Colonic mucosa (tissue), 4 donors: ENCODE measurements at regions not wholly inside any gene's neighbourhood (a gene's known extent, or its start where the extent isn't known, plus 50 kb on each side); places are given as distances from the start of the nearest gene placed in this dataset.

ENCODE experiments used
- DNase-seq: peaks from one replicate; pipeline ENCODE4 v3.0.0-alpha.2; 2020
- H3K27ac ChIP-seq: fragments of 200-600 bp; one replicate; pipeline ENCODE4 v1.8.0; 2021
- H3K27me3 ChIP-seq: fragments of 200-600 bp; one replicate; pipeline ENCODE4 v1.8.0; 2021
- H3K36me3 ChIP-seq: fragments of 200-600 bp; one replicate; pipeline ENCODE4 v1.8.0; 2021
- H3K4me1 ChIP-seq: fragments of 200-600 bp; one replicate; pipeline ENCODE4 v1.8.0; 2021; ENCODE audit warnings: mild to moderate bottlenecking
- H3K4me3 ChIP-seq: fragments of 200-600 bp; one replicate; pipeline ENCODE4 v1.8.0; 2021
- H3K9ac ChIP-seq, 2 donors: one replicate each; pipeline ENCODE4 v1.7.0; 2013; ENCODE audit warnings: control low read depth in 2 of 2, low read depth in 2 of 2, low read length in 2 of 2
- H3K9me3 ChIP-seq: fragments of 200-600 bp; one replicate; pipeline ENCODE4 v1.8.0; 2021
- intact Hi-C: fragments of 100-400 bp; cut with DNase I; formaldehyde crosslinking; loops from one replicate; pipeline ENCODE4 v1.14.1; 2022
- TF ChIP-seq, protein P1 (sequence below): fragments of 200-600 bp; IDR thresholded peaks from one replicate; pipeline ENCODE4 v1.8.0; 2022; ENCODE audit warnings: antibody characterized with exemption, mild to moderate bottlenecking
- donor health status: healthy.
- donor health status: DM: no; HTN: no; CAD: no.
- donor health status: DM: no; HTN: no; CAD: no.

GRCh38 chr11:97934572-97935208 lies 1086.1 kb upstream of the CNTN5 start:
- intact Hi-C loops: no loop called here
- Histone ChIP-seq H3K27me3 (no peaks in the 10 kb centered on the region), H3K4me1 (no peaks in the 10 kb centered on the region), H3K9ac (no peak overlapping the region), H3K36me3 (no peaks in the 10 kb centered on the region), H3K27ac (no peak overlapping the region), H3K4me3 (no peak overlapping the region), H3K9me3 (no peaks in the 10 kb centered on the region)
- TF ChIP-seq, protein P1, sequence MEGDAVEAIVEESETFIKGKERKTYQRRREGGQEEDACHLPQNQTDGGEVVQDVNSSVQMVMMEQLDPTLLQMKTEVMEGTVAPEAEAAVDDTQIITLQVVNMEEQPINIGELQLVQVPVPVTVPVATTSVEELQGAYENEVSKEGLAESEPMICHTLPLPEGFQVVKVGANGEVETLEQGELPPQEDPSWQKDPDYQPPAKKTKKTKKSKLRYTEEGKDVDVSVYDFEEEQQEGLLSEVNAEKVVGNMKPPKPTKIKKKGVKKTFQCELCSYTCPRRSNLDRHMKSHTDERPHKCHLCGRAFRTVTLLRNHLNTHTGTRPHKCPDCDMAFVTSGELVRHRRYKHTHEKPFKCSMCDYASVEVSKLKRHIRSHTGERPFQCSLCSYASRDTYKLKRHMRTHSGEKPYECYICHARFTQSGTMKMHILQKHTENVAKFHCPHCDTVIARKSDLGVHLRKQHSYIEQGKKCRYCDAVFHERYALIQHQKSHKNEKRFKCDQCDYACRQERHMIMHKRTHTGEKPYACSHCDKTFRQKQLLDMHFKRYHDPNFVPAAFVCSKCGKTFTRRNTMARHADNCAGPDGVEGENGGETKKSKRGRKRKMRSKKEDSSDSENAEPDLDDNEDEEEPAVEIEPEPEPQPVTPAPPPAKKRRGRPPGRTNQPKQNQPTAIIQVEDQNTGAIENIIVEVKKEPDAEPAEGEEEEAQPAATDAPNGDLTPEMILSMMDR: no peak
- DNase-seq: no peak

GRCh38 chr11:97937501-97937900 lies 1083.2 kb upstream of the CNTN5 start:
- Histone ChIP-seq H3K4me3 (no peak overlapping the region), H3K27ac (no peak overlapping the region), H3K9ac (no peak overlapping the region), H3K9me3 (no peaks in the 10 kb centered on the region), H3K4me1 (no peaks in the 10 kb centered on the region), H3K36me3 (no peaks in the 10 kb centered on the region), H3K27me3 (no peaks in the 10 kb centered on the region)
- DNase-seq: no peak
- TF ChIP-seq, protein P1: no peak
- intact Hi-C loops: no loop called here

GRCh38 chr11:97938789-97939188 lies 1082.0 kb upstream of the CNTN5 start:
- H3K9me3 ChIP-seq: no peaks in the 10 kb centered on the region
- H3K4me1 ChIP-seq: no peaks in the 10 kb centered on the region
- DNase-seq: no peak
- no peaks in the 10 kb centered on the region for H3K36me3 ChIP-seq
- no peak overlapping the region for H3K27ac ChIP-seq
- no peak overlapping the region for H3K9ac ChIP-seq
- TF ChIP-seq, protein P1: no peak
- H3K4me3 ChIP-seq: no peak overlapping the region
- intact Hi-C loops: no loop called here
- no peaks in the 10 kb centered on the region for H3K27me3 ChIP-seq

DNA sequence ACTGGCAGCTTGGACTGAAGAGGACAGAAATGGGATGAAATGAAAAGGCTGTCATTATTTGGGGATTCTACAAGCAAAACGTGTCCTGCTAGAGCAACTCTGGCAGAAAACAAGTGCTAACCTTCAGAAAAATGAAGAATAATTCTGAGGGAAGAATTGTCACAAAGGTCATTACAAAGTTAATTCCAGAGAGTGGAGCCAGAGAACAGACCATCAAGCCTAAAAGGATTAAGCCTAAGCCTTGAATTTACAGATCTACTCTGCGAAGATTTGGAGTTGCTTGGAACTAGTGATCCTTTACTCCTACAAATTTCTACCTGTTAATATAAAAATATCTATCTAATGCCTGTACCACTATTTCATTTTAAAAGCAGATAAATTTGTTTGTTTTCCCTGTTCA lies 1077.3 kb upstream of the CNTN5 start:
- Histone ChIP-seq H3K9ac (no peak overlapping the region), H3K36me3 (no peaks in the 10 kb centered on the region), H3K4me3 (no peak overlapping the region), H3K9me3 (no peaks in the 10 kb centered on the region), H3K27ac (no peak overlapping the region), H3K27me3 (no peaks in the 10 kb centered on the region), H3K4me1 (no peaks in the 10 kb centered on the region)
- no peak for DNase-seq
- intact Hi-C loops: no loop called here
- TF ChIP-seq, protein P1: no peak

DNA sequence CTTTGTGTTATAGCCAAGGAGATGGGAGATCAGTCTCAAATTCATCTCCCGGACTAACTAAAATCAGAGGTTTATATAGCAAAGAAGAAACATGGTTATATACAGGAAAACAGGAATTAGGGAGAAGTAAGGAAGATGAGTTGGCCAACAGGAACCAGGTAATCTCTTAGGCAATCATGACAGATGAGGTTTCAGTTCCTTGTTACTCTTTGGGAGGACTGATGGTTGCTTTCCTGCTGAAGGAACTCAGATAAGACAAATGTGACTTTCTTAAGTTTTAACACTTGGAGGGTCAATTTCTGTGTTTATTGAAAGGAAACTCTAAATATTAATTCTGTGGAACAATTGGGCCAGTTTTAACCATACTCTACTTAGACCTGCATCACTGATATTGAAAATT lies 1072.0 kb upstream of the CNTN5 start:
- no peak for DNase-seq
- no peaks in the 10 kb centered on the region for H3K27me3 ChIP-seq
- no peak overlapping the region for H3K4me3 ChIP-seq
- no peaks in the 10 kb centered on the region for H3K4me1 ChIP-seq
- H3K27ac ChIP-seq: no peak overlapping the region
- no peak overlapping the region for H3K9ac ChIP-seq
- intact Hi-C loops: no loop called here
- no peaks in the 10 kb centered on the region for H3K36me3 ChIP-seq
- TF ChIP-seq, protein P1: no peak
- H3K9me3 ChIP-seq: no peaks in the 10 kb centered on the region
